ENCODE measurements at regions not wholly inside any gene's neighbourhood (a gene's known extent, or its start where the extent isn't known, plus 50 kb on each side); places are given as distances from the start of the nearest gene placed in this dataset.

- TF ChIP-seq CTCF (IDR thresholded peaks at IDR 0.05), result no peak
- no peak for TF ChIP-seq POLR2AphosphoS5 (IDR thresholded peaks at IDR 0.05)
Observed at GRCh38 chr4:187908731-187909130, 86.8 kb upstream of the ZFP42 start.
